CD8-positive, alpha-beta memory T cell (primary cell): ENCODE measurements at regions not wholly inside any gene's neighbourhood (a gene's known extent, or its start where the extent isn't known, plus 50 kb on each side); places are given as distances from the start of the nearest gene placed in this dataset.
"Not testable (repeated sequence)": the region's sequence is repeated elsewhere in the genome, so short reads cannot be mapped to it uniquely, and the experiment has no call there.

ENCODE experiments used
- CTCF ChIA-PET: fragments of 350-600 bp; sonication (Branson Sonifier 250); formaldehyde crosslinking; loops from one replicate; lab custom pipeline; 2021; ENCODE audit warnings: antibody characterized with exemption; lab: Charles Lee
- POLR2A ChIA-PET: fragments of 350-600 bp; sonication (Branson Sonifier 250); formaldehyde crosslinking; loops from one replicate; lab custom pipeline; 2021; ENCODE audit warnings: antibody characterized with exemption; lab: Charles Lee
- DNase-seq, 5 donors: peaks; one replicate each; pipeline versions ENCODE4 v3.0.0 to v3.0.0-alpha.2; 2020 to 2022; ENCODE audit warnings: mixed read lengths in 1 of 5
- H3K27ac ChIP-seq: one replicate; pipeline ENCODE4 v1.7.0; 2013; ENCODE audit warnings: low read depth, mild to moderate bottlenecking, low read length, moderate library complexity
- H3K27me3 ChIP-seq: 2 replicates; pipeline ENCODE4 v1.7.0; 2013; ENCODE audit warnings: low read length, mild to moderate bottlenecking; ENCODE audit not compliant: insufficient read depth, poor library complexity, severe bottlenecking
- H3K36me3 ChIP-seq: 2 replicates; pipeline ENCODE4 v1.7.0; 2013; ENCODE audit warnings: mild to moderate bottlenecking, low read length, moderate library complexity; ENCODE audit not compliant: insufficient read depth
- H3K4me1 ChIP-seq: 2 replicates; pipeline ENCODE4 v1.7.0; 2013; ENCODE audit warnings: mild to moderate bottlenecking, low read length, moderate library complexity; ENCODE audit not compliant: insufficient read depth
- H3K4me3 ChIP-seq: 2 replicates; pipeline ENCODE4 v1.7.0; 2013; ENCODE audit warnings: mild to moderate bottlenecking, low read length
- H3K9me3 ChIP-seq: 2 replicates; pipeline ENCODE4 v1.7.0; 2013; ENCODE audit warnings: mild to moderate bottlenecking, low read length
- H3K27ac Mint-ChIP-seq, 8 donors: one replicate each; pipeline ENCODE4 v1.8.0; 2020 to 2021; ENCODE audit warnings: mixed read lengths in 8 of 8, mild to moderate bottlenecking in 6 of 8, inconsistent platforms in 3 of 8, moderate library complexity in 3 of 8
- H3K27me3 Mint-ChIP-seq, 2 donors: one replicate each; pipeline ENCODE4 v1.8.0; 2020 to 2021; ENCODE audit warnings: mixed read lengths in 2 of 2, mild to moderate bottlenecking in 1 of 2, moderate library complexity in 1 of 2
- H3K36me3 Mint-ChIP-seq, 3 donors: one replicate each; pipeline ENCODE4 v1.8.0; 2020 to 2021; ENCODE audit warnings: mixed read lengths in 3 of 3, inconsistent platforms in 1 of 3, mild to moderate bottlenecking in 1 of 3
- H3K4me1 Mint-ChIP-seq, 3 donors: one replicate each; pipeline ENCODE4 v1.8.0; 2020 to 2021; ENCODE audit warnings: mixed read lengths in 3 of 3, inconsistent platforms in 1 of 3, mild to moderate bottlenecking in 1 of 3
- H3K4me3 Mint-ChIP-seq, 7 donors: one replicate each; pipeline ENCODE4 v1.8.0; 2020 to 2021; ENCODE audit warnings: mixed read lengths in 7 of 7, mild to moderate bottlenecking in 6 of 7, moderate library complexity in 4 of 7, inconsistent platforms in 2 of 7
- H3K9me3 Mint-ChIP-seq, 5 donors: one replicate each; pipeline ENCODE4 v1.8.0; 2020 to 2022; ENCODE audit warnings: mixed read lengths in 5 of 5, mild to moderate bottlenecking in 3 of 5, moderate library complexity in 2 of 5, inconsistent platforms in 1 of 5

GRCh38 chr15:24777307-24777706 lies 101.7 kb downstream of the NPAP1 start:
- H3K4me1 ChIP-seq: no peaks in the 10 kb centered on the region
- Mint-ChIP-seq H3K27me3 (no peaks in the 10 kb centered on the region), H3K9me3 (peaks cover 23 to 40% (median 36%) of the 10 kb centered on the region in 5 donors)

GRCh38 chr15:24784506-24784905 lies 108.9 kb downstream of the NPAP1 start:
- Mint-ChIP-seq H3K36me3 (no peaks in the 10 kb centered on the region), H3K4me3 (no peak overlapping the region), H3K27ac (no peak overlapping the region), H3K4me1 (no peaks in the 10 kb centered on the region), H3K9me3 (peaks cover 6 to 34% (median 14%) of the 10 kb centered on the region in 5 donors), H3K27me3 (peaks cover 0 to 2% of the 10 kb centered on the region in 2 donors)
- Histone ChIP-seq H3K9me3 (no peaks in the 10 kb centered on the region), H3K36me3 (no peaks in the 10 kb centered on the region), H3K4me1 (no peaks in the 10 kb centered on the region), H3K27me3 (no peaks in the 10 kb centered on the region), H3K27ac (no peak overlapping the region), H3K4me3 (no peak overlapping the region)
- no peak for DNase-seq
- ChIA-PET POLR2A (no interaction called here), CTCF (no interaction called here)

More at GRCh38 chr15:24777307-24777706, 101.7 kb downstream of the NPAP1 start:
- ChIA-PET CTCF (no interaction called here), POLR2A (no interaction called here)
- peaks cover 0 to 3% (median 3%) of the 10 kb centered on the region in 3 donors for H3K4me1 Mint-ChIP-seq
- H3K36me3 ChIP-seq: no peaks in the 10 kb centered on the region
- H3K27ac Mint-ChIP-seq: no peak overlapping the region
- H3K36me3 Mint-ChIP-seq: peaks cover 0 to 3% (median 0%) of the 10 kb centered on the region in 3 donors
- no peak overlapping the region for H3K4me3 ChIP-seq
- H3K27ac ChIP-seq: no peak overlapping the region
- peaks cover 5% of the 10 kb centered on the region for H3K9me3 ChIP-seq
- H3K27me3 ChIP-seq: no peaks in the 10 kb centered on the region
- H3K4me3 Mint-ChIP-seq: no peak overlapping the region
- no peak for DNase-seq

GRCh38 chr15:24786347-24786746 lies 110.8 kb downstream of the NPAP1 start:
- H3K27ac Mint-ChIP-seq: no peak overlapping the region
- H3K4me1 ChIP-seq: no peaks in the 10 kb centered on the region
- H3K4me1 Mint-ChIP-seq: no peaks in the 10 kb centered on the region
- no peaks in the 10 kb centered on the region for H3K27me3 ChIP-seq
- H3K9me3 Mint-ChIP-seq: peaks cover 4 to 34% (median 12%) of the 10 kb centered on the region in 5 donors
- H3K4me3 ChIP-seq: no peak overlapping the region
- no peak for DNase-seq
- H3K36me3 ChIP-seq: no peaks in the 10 kb centered on the region
- H3K36me3 Mint-ChIP-seq: no peaks in the 10 kb centered on the region
- ChIA-PET POLR2A (no interaction called here), CTCF (no interaction called here)
- H3K27ac ChIP-seq: no peak overlapping the region
- no peak overlapping the region for H3K4me3 Mint-ChIP-seq
- no peaks in the 10 kb centered on the region for H3K9me3 ChIP-seq
- H3K27me3 Mint-ChIP-seq: peaks cover 0 to 2% of the 10 kb centered on the region in 2 donors

GRCh38 chr15:24802624-24803023 lies 127.0 kb downstream of the NPAP1 start:
- H3K4me3 ChIP-seq, CTCF ChIA-PET, H3K4me3 Mint-ChIP-seq, H3K9me3 ChIP-seq, H3K27ac Mint-ChIP-seq, H3K4me1 Mint-ChIP-seq, H3K27ac ChIP-seq, H3K36me3 ChIP-seq, H3K36me3 Mint-ChIP-seq, H3K27me3 Mint-ChIP-seq, DNase-seq, POLR2A ChIA-PET, H3K27me3 ChIP-seq, H3K4me1 ChIP-seq: not testable (repeated sequence)
- H3K9me3 Mint-ChIP-seq: peaks cover 0 to 24% (median 18%) of the 10 kb centered on the region in 5 donors

GRCh38 chr15:24819680-24820079 lies 135.1 kb upstream of the SNRPN start:
- Histone ChIP-seq H3K4me1 (no peaks in the 10 kb centered on the region), H3K27me3 (no peaks in the 10 kb centered on the region), H3K36me3 (no peaks in the 10 kb centered on the region), H3K4me3 (no peak overlapping the region), H3K27ac (no peak overlapping the region), H3K9me3 (no peaks in the 10 kb centered on the region)
- Mint-ChIP-seq H3K4me1 (no peaks in the 10 kb centered on the region), H3K27me3 (no peaks in the 10 kb centered on the region), H3K36me3 (no peaks in the 10 kb centered on the region), H3K9me3 (peaks cover 7 to 23% (median 11%) of the 10 kb centered on the region in 5 donors), H3K27ac (no peak overlapping the region), H3K4me3 (no peak overlapping the region)
- CTCF ChIA-PET: no interaction called here
- POLR2A ChIA-PET: no interaction called here
- no peak for DNase-seq

- DNase-seq: no peak
- no peaks in the 10 kb centered on the region for H3K4me1 ChIP-seq
- H3K36me3 ChIP-seq: no peaks in the 10 kb centered on the region
- Mint-ChIP-seq H3K9me3 (peaks cover 4 to 23% (median 11%) of the 10 kb centered on the region in 5 donors), H3K4me3 (no peak overlapping the region), H3K27me3 (no peaks in the 10 kb centered on the region), H3K36me3 (no peaks in the 10 kb centered on the region), H3K27ac (no peak overlapping the region), H3K4me1 (no peaks in the 10 kb centered on the region)
- ChIA-PET CTCF (no interaction called here), POLR2A (no interaction called here)
- no peaks in the 10 kb centered on the region for H3K27me3 ChIP-seq
- no peak overlapping the region for H3K4me3 ChIP-seq
- H3K9me3 ChIP-seq: no peaks in the 10 kb centered on the region
- H3K27ac ChIP-seq: no peak overlapping the region
Observed at GRCh38 chr15:24823473-24823872, 131.3 kb upstream of the SNRPN start.

- Mint-ChIP-seq H3K9me3 (peaks cover 6 to 36% (median 16%) of the 10 kb centered on the region in 5 donors), H3K36me3 (no peaks in the 10 kb centered on the region), H3K27ac (no peak overlapping the region), H3K27me3 (peaks cover 0 to 2% of the 10 kb centered on the region in 2 donors), H3K4me1 (no peaks in the 10 kb centered on the region), H3K4me3 (no peak overlapping the region)
- no peak overlapping the region for H3K4me3 ChIP-seq
- ChIA-PET POLR2A (no interaction called here), CTCF (no interaction called here)
- no peaks in the 10 kb centered on the region for H3K36me3 ChIP-seq
- no peaks in the 10 kb centered on the region for H3K4me1 ChIP-seq
- no peaks in the 10 kb centered on the region for H3K27me3 ChIP-seq
- DNase-seq: no peak
- no peaks in the 10 kb centered on the region for H3K9me3 ChIP-seq
- no peak overlapping the region for H3K27ac ChIP-seq
Observed at GRCh38 chr15:24832282-24832681, 122.5 kb upstream of the SNRPN start.

- H3K27ac Mint-ChIP-seq: no peak overlapping the region
- DNase-seq: no peak
- Histone ChIP-seq H3K4me3 (no peak overlapping the region), H3K9me3 (no peaks in the 10 kb centered on the region), H3K36me3 (no peaks in the 10 kb centered on the region), H3K4me1 (no peaks in the 10 kb centered on the region), H3K27ac (no peak overlapping the region), H3K27me3 (no peaks in the 10 kb centered on the region)
- peaks cover 3 to 26% (median 13%) of the 10 kb centered on the region in 5 donors for H3K9me3 Mint-ChIP-seq
- H3K4me3 Mint-ChIP-seq: no peak overlapping the region
- ChIA-PET POLR2A (no interaction called here), CTCF (no interaction called here)
- no peaks in the 10 kb centered on the region for H3K4me1 Mint-ChIP-seq
- no peaks in the 10 kb centered on the region for H3K36me3 Mint-ChIP-seq
- peaks cover 0 to 2% of the 10 kb centered on the region in 2 donors for H3K27me3 Mint-ChIP-seq
Observed at GRCh38 chr15:24835301-24835700, 119.5 kb upstream of the SNRPN start.
